HG03442 (cell line): ENCODE measurements at regions not wholly inside any gene's neighbourhood (a gene's known extent, or its start where the extent isn't known, plus 50 kb on each side); places are given as distances from the start of the nearest gene placed in this dataset.
"Not testable (repeated sequence)": the region's sequence is repeated elsewhere in the genome, so short reads cannot be mapped to it uniquely, and the experiment has no call there.

ENCODE experiments used
- ATAC-seq: cut with Tn5 transposase; IDR thresholded peaks from one replicate; pipeline ENCODE4 v1.9.1; 2021; ENCODE audit warnings: mild to moderate bottlenecking, moderate library complexity; ENCODE audit not compliant: unreplicated experiment

DNA sequence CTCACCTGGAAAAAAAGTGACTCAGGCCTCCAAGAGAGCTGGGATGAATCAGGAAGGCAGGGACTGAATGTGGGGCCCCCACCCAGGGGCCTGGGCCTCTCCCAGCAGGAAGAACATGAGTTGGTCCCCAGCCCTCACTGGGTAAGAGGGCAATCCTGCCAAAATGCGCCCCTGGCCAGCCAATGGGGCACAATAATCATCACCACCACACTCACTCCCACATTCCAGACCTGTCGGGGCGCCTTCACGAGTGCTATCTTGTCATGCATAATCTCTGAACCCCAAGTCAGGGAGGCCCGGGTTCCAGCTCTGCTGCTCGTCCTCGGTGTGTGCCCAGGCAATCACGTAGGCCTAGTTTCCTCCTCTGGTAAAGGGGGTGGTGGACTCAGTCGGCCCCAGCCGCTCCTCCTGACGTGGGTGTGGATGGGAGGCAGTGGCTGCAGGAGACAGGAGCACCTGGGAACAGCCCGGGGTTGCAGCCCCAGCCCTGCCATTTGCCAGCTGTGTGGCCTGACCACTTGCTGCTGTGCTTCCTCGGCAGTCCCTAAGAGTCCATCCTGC is 115.1 kb downstream of the CYP26B1 start:
- ATAC-seq, result no peak

DNA sequence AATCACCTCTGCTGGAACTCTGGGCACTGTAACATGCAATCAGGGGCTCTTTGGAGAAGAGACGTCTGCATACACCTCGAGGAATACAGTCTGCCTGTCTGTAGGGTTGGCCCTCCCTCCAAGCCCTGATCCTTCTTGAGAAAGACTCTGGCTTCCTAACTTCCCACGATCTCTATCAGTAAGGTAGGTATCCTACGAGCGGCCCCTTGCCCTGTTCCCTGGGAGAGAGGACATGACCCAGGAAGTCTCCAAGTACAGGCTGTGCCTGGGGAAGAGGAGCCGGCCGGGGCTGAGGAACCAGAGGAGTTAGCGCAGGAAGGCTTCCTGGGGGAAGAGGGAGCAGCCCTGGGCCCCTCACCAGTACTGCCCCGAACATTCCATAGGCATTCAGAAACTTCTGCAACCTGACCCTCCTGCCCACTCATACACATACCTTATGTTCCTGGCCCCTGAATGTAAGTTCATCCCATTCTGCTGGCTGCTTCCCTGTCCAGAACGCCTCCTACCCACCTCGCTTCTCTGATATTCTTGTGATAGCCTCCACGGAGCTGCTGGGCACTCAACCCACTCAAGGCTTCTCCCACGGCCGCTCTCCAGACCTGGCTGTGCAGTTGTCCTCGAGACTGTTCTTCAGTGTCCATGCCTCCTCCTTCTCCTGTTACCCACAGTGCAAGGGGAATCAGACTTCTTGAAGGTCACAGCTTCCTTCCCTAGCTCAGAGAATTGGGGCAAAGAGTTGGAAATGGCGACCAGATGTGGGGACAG is 116.1 kb downstream of the CYP26B1 start:
- ATAC-seq, result no peak

DNA sequence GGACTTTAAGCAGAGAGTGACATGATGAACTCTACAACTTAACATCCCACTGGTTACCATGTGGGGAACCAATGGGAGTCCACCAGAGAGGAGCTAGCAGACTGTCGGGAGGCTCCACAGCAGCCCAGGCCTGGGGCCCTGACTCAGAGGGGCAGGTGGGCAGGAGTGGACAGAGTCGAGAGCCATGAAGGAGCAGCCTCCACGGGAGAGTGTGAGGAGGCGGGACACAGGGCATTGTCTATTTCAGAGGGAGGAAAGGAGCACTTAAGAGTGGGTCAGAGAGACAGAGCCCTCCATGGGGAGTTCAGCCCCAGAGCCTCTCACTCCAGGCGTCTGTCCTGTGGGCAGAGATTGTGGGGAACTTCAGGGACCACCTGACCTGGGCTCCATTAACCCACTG is 118.7 kb downstream of the CYP26B1 start:
- ATAC-seq, result no peak

DNA sequence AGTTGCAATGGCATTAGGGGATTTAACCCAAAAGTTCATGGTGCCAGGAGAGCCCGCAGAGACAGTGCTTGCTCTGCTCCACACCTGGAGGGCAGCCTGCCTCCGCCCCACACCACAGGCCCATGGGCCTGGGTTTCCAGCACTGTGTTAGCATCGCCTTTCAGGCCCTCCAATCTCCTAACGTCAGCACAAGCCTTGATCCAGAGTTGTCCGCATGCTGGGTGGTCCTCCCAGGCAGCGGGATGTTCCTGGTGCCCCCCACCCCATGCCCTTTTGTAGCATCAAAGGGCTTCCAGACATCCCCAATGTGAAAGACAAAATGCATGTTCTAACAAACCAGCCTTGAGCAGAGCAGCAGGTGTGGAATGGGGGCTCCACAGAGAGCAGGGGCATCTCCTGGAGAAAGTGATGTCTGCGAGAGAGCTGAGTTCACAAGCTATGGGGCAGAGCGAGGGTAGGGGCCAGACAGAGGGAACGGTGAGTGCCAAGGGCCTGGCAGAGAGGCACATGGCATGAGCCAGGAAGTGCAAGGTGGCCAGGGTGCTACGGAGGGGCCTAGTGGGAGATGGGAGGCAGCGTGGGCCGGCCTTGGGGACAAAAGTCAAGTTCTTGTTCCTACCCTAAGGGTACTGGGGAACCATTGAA is 119.2 kb downstream of the CYP26B1 start:
- ATAC-seq, result no peak

DNA sequence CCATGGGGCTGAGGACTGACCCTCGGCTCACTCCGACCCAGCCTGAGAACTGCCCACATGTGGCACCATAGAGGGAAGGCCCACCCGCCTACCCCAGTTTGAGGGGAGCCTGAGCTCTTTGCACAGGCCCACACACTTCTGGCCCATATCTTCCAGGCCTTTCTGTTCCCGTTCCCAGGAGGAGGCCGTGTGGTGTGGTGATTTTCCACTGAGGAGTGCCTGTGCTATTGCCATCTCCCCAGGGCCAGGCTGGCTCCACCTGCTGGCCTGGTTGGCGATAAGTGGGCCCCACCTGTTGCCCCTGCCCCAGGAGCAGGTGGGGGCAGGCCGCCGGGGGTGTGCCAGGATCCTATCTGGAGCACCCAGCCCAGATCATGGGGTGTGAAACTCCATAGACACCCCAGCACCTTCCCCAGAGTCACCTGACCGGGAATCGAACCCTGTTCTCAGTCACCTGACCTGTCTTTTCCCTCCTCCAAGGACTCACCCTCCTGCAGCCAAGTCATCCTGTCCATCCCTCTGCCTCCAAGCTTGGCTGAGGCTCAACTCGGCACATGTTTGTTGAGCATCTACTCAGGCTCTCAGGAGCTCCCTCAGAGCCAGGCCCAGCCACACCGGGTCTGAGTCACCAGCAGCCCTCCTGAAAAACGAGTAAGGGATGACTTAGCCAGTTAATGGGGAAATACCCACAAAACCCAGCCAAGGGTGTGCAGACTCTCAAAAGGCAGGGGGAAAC is 120.1 kb downstream of the CYP26B1 start:
- no peak for ATAC-seq

DNA sequence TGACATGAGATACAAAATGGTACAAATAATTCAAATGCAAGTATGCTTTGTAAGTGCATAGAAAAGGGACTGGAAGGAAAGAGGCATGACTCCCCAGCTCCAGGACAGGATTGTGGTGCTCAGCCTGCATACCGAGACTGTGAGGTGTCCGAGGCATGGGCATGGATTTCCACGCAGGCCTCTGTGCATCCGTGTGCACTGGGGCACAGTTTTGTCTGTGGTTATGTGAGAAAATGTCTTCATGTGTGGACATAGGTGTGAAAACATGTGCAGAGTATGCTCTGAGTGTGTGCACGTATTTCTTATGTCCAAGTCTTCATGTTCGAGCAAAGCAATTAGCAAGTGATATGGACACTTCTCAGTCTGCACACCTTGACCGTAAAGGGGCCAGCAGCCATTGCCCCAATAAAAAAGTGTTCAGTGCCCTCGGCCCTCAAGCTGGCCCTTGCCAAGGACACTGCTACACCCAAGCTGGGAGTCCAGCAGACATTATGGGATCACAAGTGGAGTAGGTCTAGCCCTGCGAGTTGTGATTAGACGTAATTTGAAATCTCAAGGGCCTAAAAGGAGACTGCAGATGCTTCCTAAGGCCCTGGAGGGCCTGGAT is 120.7 kb downstream of the CYP26B1 start:
- no peak for ATAC-seq

DNA sequence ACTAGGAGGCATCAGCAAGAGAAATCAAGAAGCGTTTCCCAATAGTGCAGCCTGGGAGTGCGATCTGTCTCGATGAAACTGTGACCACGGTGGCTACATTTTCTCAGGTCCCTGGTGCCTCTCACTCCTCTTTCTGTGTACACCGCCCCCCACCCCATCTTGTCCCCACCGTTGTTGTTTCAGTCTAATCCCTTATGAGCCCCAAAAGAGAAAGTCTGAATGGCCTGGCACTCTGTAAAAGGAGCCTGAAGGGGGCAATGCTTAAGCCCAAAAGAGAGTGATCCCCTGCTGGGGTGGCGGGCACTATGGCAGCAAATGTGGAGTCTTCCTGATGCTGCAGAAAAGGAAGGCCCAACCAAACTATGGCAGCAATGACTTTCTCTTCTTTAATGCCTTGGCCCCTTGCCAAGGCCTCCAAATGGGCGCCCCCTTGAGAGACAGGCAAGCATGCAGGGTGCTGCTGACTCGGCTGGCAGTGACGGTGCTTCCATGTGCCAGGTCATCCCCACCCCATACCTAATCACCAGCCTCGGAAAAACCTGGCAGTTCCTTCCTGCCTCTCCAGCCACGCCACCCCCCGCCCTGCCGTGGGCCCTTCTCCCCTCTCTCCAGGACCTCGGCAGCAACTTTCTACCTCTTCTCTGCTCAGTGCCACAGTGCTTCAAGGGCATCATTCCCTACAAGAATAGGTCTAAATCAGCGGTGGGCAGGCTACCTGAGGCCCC is 123.0 kb downstream of the CYP26B1 start:
- no peak for ATAC-seq

DNA sequence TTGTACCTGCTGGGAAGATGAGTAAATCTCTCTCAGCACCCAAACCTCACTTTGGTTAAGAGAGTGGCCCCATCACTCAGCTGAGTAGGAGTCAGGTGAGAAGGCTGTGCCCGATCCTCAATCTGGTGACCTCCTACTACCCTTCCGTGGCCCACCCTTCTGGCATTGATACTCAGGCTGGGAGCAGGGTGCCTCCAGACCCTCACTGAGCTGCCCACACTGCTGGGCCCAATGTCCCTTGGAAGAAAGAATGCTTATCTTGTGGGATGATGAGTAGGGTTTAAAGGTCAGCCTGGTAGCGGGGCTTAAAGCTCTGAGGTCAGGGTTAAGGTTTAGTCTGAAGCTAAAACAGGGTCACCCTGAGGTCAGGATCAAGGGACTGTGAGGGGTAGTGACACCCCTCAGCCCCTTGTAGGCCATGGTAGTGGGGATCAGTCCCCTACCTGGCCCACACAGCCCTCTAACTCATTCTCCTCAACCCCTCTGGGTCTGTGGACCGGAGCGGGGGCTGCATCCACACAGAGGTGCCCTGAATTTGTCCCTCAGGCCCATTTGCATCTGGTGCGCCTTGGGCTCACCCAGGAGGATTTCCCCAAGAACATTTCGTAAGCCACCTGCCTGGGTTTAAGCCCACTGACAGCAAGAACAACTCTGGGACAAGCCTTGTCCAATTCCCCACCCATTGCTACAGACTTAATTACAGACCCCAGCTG is 123.8 kb downstream of the CYP26B1 start:
- ATAC-seq, result no peak

DNA sequence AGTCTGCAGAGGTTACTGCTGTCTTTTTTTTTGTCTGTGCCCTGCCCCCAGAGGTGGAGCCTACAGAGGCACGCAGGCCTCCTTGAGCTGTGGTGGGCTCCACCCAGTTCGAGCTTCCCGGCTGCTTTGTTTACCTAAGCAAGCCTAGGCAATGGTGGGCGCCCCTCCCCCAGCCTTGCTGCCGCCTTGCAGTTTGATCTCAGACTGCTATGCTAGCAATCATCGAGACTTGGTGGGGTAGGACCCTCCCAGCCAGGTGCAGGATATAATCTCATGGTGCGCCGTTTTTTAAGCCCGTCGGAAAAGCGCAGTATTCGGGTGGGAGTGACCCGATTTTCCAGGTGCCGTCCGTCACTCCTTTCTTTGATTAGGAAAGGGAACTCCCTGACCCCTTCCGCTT is 126.3 kb downstream of the CYP26B1 start:
- not testable (repeated sequence) for ATAC-seq

DNA sequence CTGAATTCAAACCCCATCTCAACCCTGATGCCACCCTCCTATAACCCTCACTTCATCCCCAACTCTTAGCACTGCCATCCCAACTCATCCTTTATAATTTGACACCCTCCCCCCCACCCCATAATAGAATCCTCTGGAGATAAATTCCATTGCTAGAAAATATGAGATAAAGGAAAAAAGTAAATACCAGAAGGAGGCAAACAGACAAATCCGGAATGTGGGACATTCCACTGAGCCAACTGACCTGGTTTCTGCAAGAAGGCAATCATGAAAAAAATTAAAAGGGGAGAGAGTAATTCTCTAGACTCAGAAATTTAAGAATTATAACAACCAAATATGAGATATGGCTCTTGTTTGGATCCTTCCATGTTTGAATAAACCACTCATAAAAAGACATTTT is 132.4 kb downstream of the CYP26B1 start:
- no peak for ATAC-seq

DNA sequence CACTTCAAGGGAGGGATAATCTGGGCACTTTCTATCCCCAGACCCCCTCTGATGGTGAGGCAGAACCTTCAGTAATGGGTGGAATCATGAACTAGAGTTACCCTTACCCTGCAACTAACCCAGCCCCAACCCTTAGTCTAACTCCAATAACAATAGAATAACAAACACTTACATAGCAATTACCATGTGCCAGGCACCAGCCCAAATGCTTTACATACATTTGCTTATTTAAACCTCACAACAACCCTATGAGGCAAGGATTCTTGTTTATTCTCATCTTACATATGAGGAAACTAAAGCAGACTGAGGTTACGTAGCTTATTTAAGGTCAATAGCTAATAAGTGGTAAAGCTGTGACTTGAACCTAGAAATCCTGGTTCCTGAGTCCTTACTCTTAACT is 132.8 kb downstream of the CYP26B1 start:
- ATAC-seq, result no peak

DNA sequence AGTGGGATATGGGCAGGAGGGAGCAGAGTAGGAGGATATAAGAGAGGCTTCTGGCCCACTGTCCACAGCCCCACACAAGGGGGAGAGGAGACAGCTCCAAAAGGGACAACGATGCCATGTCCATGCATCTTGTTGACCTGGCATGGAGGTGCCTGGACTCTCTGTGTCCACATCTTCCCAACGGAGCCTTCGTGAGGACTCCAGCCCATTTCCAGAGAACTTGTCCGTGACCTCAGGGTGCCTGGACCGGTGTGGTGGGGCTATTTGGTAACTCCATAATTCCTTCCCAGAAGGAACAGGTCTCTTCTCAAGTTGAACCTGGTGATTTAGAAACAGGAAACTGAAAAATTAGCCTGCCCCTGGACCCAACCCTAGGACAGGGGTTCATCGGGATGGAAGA is 133.9 kb downstream of the CYP26B1 start:
- ATAC-seq, result no peak

DNA sequence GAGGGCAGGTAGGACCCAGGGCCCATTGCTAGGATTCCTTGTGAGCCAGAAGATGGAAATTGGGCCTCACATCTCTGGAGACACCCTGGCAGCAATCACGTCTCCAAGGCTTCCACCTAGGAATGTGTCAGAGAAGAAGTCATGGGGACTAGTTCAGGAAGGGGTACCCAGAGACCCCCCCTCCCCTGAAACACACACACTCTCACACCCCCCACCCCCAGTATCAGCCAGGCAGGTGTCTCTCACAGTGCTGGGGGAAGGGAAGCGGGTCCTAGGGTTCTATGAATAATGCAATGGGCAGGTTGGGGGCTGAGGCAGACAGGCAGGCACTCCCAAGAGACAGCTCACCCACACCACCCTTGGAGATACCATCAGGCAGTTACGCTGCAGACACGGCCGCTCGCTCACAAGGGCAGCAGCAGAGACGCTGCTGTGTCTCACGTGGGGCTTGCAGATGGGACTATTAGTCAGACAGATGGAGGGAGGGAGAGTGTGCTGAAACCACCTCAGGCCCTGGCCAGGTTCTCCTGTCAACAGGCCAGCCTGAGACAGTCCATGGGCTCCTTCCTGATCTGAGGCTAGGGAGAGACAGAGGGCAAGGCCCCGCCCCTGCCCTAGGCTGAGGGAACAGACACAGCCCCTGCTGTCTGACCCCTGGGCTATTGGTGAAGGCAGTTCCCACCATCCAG is 134.6 kb downstream of the CYP26B1 start:
- ATAC-seq, result no peak

DNA sequence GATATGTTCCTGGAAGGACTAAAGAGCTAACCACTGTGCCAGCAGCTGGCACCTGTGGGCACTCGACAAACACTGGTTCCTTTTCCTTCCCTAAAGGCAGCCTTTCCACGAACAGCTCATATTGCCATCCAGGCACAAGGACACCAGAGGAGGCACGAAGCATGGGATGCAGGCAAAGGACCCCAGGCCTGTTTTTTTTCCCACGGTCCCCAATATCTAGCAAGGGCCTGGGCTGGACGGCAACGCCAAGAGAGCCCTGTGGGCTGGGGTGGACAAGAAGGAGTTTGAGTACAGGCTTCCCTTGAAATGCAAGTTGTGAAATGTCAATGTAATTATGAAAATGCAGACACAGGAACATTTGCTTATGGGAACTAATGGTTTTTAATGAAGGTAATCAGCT is 135.9 kb downstream of the CYP26B1 start:
- no peak for ATAC-seq

DNA sequence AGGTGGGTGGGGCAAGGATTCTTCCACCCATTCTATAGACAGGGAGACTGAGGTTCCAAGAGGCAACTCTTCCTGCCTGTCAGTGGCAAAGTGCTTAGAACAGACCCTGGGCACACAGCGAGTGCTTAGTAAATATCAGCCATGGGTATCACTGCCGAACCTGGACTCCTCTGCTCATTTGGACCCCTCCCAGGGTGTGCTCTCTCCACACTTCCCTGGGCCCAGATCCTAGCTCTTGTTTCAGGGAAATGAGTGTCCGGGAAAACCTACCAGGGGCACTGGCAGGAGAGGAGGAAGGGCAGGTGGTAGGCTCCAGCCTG is 136.3 kb downstream of the CYP26B1 start:
- no peak for ATAC-seq

DNA sequence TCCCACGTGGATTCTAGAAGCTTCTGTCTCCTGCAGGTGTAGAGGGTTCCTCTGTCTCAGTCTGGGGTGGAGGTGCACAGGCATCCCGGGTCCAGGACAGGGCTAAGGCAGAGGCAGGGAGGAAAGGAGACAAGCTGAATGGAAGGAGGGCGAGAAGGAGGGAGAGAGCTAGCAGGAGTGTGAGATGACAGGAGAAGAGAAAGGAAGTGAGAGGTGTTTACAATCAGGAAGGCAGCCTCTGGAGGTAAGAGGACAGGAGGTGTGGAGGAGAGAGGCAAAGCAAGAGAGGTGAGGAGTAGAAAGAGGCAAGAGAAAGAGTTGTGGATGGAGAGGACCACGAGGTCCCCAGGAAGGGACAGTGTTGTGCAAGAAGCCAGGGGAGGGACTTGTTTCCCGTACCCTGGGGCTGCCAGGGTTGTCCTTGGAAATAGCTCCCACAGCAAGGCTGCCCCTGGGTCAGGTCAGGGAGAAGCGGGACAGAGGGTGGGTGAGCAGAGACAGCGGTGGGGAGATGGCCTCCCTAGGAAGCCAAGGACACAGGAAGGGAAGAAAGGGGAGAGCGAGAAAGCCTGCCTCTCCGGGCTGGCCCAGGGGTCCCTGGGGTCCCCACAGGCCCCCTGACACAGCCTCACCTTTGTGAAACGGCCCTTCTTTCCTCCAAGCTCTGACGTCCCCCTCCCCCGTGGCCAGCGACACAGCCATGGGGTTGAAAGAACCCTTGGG is 136.9 kb downstream of the CYP26B1 start:
- no peak for ATAC-seq

DNA sequence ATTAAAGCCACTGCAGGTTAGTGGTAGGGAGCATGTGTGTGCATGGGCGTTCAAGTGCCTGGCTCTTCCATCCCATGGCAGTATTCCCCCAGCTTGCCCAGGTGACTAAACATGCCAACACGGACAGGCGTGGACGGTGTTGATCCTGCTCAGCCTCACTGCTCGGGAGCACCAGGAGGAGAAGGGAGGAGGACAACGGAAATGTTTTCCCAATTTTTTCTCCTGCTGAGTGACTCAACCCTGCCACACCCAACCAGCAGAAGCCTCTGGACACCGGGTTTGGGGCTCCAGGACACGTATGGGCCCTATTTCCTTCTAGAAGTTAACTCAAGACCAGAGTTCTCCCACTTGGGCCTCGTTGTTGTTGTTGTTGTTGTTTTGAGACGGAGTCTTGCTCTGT is 139.1 kb downstream of the CYP26B1 start:
- no peak for ATAC-seq

DNA sequence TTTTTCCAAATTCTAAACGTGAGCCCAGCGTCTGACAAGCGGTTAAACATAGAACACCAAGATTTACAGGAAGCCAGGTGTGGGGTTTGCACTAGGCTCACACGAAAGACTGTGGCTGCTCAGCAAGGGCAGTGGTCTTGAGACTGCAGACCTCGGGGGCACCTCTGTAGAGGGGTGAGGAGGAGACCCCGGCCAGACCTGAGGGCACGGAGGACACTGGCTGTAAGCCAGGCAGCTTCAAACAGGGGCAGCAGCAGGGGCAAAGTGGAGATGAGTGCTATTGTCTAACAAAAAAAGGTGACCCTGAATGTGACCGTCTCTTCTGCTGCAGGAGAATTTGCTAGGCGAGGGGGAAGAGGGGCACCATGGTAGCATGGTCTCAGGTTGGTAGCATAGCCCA is 140.3 kb downstream of the CYP26B1 start:
- no peak for ATAC-seq

DNA sequence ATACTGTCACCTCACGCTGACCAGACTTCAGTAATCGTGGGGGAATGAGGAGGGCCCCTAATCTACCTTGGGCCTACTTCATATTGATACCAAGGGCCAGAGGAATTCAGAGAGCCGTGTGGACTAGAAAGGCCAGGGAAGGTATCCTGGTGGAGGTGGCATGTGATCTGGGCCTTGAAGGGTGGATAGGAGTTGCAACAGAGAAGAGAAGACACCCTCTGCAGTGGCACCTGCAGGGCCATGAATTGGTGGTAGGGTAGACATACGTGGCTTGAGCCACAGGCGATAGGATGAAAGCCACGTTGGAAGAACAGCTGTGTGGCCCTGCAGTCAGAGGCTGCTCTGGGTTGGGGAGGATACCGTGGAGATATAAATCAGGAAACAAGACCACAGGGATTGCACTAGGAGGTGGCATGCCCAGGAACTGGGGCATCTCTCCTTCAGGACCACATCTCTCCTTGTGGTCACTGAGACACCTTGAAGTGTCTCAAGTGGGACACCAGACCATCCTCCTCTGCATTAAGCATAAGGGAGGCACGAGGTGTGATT is 141.4 kb downstream of the CYP26B1 start:
- no peak for ATAC-seq
